GM23248 (cell line): ENCODE measurements at regions not wholly inside any gene's neighbourhood (a gene's known extent, or its start where the extent isn't known, plus 50 kb on each side); places are given as distances from the start of the nearest gene placed in this dataset. TPM values are rescaled to one million over a fixed set of nuclear protein-coding genes. Genes with fewer than 3 reads are reported as not detected.

Source experiments
- DNase-seq: peaks from one replicate; pipeline ENCODE4 v3.0.0-alpha.2; 2015
- H2AFZ ChIP-seq: fragments of 200-600 bp; sonication (generic); 2 replicates; pipeline ENCODE4 v1.6.1; 2016; ENCODE audit warnings: antibody characterized with exemption
- H3F3A ChIP-seq: fragments of 200-600 bp; sonication (generic); 2 replicates; pipeline ENCODE4 v1.6.1; 2016; ENCODE audit warnings: mild to moderate bottlenecking, antibody characterized with exemption, mixed run types; ENCODE audit not compliant: insufficient read depth
- H3K27ac ChIP-seq: fragments of 200-600 bp; sonication (generic); 2 replicates; pipeline ENCODE4 v1.5.1; 2016; ENCODE audit warnings: mild to moderate bottlenecking
- H3K27me3 ChIP-seq: fragments of 200-600 bp; sonication (generic); replicated peaks from 2 replicates; pipeline ENCODE4 v1.6.1; 2016; ENCODE audit warnings: mild to moderate bottlenecking; ENCODE audit not compliant: insufficient read depth
- H3K36me3 ChIP-seq: fragments of 200-600 bp; sonication (generic); 2 replicates; pipeline ENCODE4 v1.6.1; 2016; ENCODE audit warnings: low read depth, mild to moderate bottlenecking
- H3K4me1 ChIP-seq: fragments of 200-600 bp; sonication (generic); 2 replicates; pipeline ENCODE4 v1.6.1; 2016; ENCODE audit warnings: mild to moderate bottlenecking; ENCODE audit not compliant: insufficient read depth
- H3K4me2 ChIP-seq: fragments of 200-600 bp; sonication (generic); one replicate; pipeline ENCODE4 v1.6.1; 2016; ENCODE audit warnings: mild to moderate bottlenecking; ENCODE audit not compliant: unreplicated experiment
- H3K4me3 ChIP-seq: fragments of 200-600 bp; sonication (generic); 2 replicates; pipeline ENCODE4 v1.5.1; 2016; ENCODE audit warnings: mild to moderate bottlenecking
- H3K79me2 ChIP-seq: fragments of 200-600 bp; sonication (generic); 2 replicates; pipeline ENCODE4 v1.6.1; 2016; ENCODE audit warnings: mild to moderate bottlenecking; ENCODE audit not compliant: insufficient read depth
- H3K9ac ChIP-seq: fragments of 200-600 bp; sonication (generic); 2 replicates; pipeline ENCODE4 v1.6.1; 2016; ENCODE audit warnings: mild to moderate bottlenecking
- H3K9me2 ChIP-seq: fragments of 200-600 bp; sonication (generic); 2 replicates; pipeline ENCODE4 v1.6.1; 2016; ENCODE audit warnings: mixed run types, mild to moderate bottlenecking, moderate library complexity; ENCODE audit not compliant: insufficient read depth
- H3K9me3 ChIP-seq: fragments of 200-600 bp; sonication (generic); one replicate; pipeline ENCODE4 v1.6.1; 2017; ENCODE audit warnings: low read depth
- H4K20me1 ChIP-seq: fragments of 200-600 bp; sonication (generic); 2 replicates; pipeline ENCODE4 v1.6.0; 2016; ENCODE audit not compliant: insufficient read depth
- EZH2 ChIP-seq: fragments of 200-600 bp; sonication (generic); IDR thresholded peaks from 2 replicates; pipeline ENCODE4 v1.6.1; 2018; ENCODE audit warnings: antibody characterized with exemption, mild to moderate bottlenecking; ENCODE audit not compliant: insufficient read depth, poor library complexity, severe bottlenecking
- EZH2phosphoT487 ChIP-seq: fragments of 200-600 bp; sonication (generic); IDR thresholded peaks from 2 replicates; pipeline ENCODE4 v1.6.1; 2018; ENCODE audit warnings: antibody characterized with exemption, moderate library complexity, mild to moderate bottlenecking, low read depth; ENCODE audit not compliant: insufficient read depth
- WGBS, 2 experiments: methylation state at CpG; one replicate each; pipeline ENCODE4 v1.1.6; 2015 to 2017; ENCODE audit warnings: low lambda C conversion rate in 2 of 2, low coverage in 1 of 2; ENCODE audit errors: missing lambda C conversion rate in 2 of 2; 5-methylcytosine and 5-hydroxymethylcytosine counted together
- in situ Hi-C: fragments of 300-500 bp; cut with MboI; formaldehyde crosslinking; loops from 2 replicates; pipeline ENCODE4 v1.15.0; 2020
- small RNA-seq: library from RNA; depleted of rRNA; stranded (forward); fragments of <200 nt; gene quantifications from one replicate; pipeline ENCODE3, GENCODE V24; 2014; ENCODE audit warnings: low read depth, low replicate concordance

GRCh38 chr10:105339669-105340068 is 698.6 kb downstream of the SORCS3 start:
- H3K36me3 ChIP-seq = no peaks in the 10 kb centered on the region
- no peak overlapping the region for H3K27ac ChIP-seq
- DNase-seq = no peak
- no peaks in the 10 kb centered on the region for H3K4me1 ChIP-seq
- no peak overlapping the region for H2AFZ ChIP-seq
- H3K27me3 ChIP-seq = no peaks in the 10 kb centered on the region
- no peaks in the 10 kb centered on the region for H4K20me1 ChIP-seq
- no peak for TF ChIP-seq EZH2phosphoT487
- TF ChIP-seq EZH2 = no peak
- no peaks in the 10 kb centered on the region for H3F3A ChIP-seq
- no peak overlapping the region for H3K4me2 ChIP-seq
- H3K9ac ChIP-seq = no peak overlapping the region
- WGBS, 2 experiments = 36 to 65% methylated on average over 1 of the region's 1 CpG
- in situ Hi-C loops = no loop called here
- no peak overlapping the region for H3K4me3 ChIP-seq
- H3K9me2 ChIP-seq = no peaks in the 10 kb centered on the region
- no peaks in the 10 kb centered on the region for H3K79me2 ChIP-seq
- H3K9me3 ChIP-seq = no peaks in the 10 kb centered on the region

DNA sequence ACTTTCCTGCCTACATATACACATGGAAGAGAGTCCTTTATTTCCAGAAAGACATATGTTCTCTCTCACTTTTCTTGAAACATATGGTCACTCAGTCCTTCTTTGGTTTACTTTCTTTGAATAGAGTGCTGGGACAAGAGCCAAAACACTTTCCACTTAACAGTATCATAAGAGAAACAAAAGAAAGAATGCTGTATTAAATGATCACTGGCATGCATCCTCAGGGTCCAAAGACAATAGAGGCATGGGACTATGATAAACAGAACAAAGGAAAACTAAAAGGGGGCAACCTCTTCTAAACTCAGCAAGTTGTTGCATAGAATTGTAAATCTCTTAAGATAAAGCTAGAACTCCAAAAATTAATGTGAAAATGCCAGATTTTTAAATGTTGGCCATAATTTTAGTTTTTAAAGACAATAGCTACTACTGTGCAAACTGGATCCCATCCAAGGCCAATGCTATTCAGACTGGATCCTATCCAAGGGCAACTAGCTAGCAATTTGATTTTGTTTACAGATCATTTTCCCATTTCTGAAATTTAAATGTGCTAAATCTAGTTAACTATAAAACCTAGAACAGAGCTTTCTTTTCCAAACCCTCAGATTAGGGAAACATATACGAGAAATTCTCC is 687.5 kb downstream of the SORCS3 start:
- Histone ChIP-seq H3K9ac (no peak overlapping the region), H2AFZ (no peak overlapping the region), H3K27ac (no peak overlapping the region), H3K4me1 (no peaks in the 10 kb centered on the region), H3K9me2 (no peaks in the 10 kb centered on the region), H3F3A (no peaks in the 10 kb centered on the region), H3K4me3 (no peak overlapping the region), H4K20me1 (no peaks in the 10 kb centered on the region), H3K27me3 (no peaks in the 10 kb centered on the region), H3K4me2 (no peak overlapping the region), H3K79me2 (no peaks in the 10 kb centered on the region), H3K9me3 (no peaks in the 10 kb centered on the region), H3K36me3 (no peaks in the 10 kb centered on the region)
- TF ChIP-seq EZH2 (no peak), EZH2phosphoT487 (no peak)
- DNase-seq = no peak
- in situ Hi-C loops = no loop called here
- 15 to 26% methylated on average over 1 of the region's 1 CpG for WGBS, 2 experiments

Small RNAs in the stretch of these regions (small RNA-seq; reads per million reads assigned to genes)
- gene RNU6-463P = not detected
